Coronary artery (tissue), 2 donors: ENCODE measurements at regions not wholly inside any gene's neighbourhood (a gene's known extent, or its start where the extent isn't known, plus 50 kb on each side); places are given as distances from the start of the nearest gene placed in this dataset.

ENCODE experiments used
- DNase-seq: peaks from one replicate; pipeline ENCODE4 v3.0.0-alpha.2; 2017; ENCODE audit warnings: low spot score
- H3K27ac ChIP-seq, 2 donors: fragments of 200-600 bp; sonication (generic); one replicate each; pipeline ENCODE4 v1.5.1; 2016 to 2019
- H3K4me3 ChIP-seq: fragments of 200-600 bp; sonication (generic); 2 replicates; pipeline ENCODE4 v1.5.1; 2016; ENCODE audit warnings: mild to moderate bottlenecking, moderate library complexity
- CTCF ChIP-seq: fragments of 200-600 bp; sonication (generic); IDR thresholded peaks from one replicate; pipeline ENCODE4 v1.5.1; 2019; ENCODE audit warnings: antibody characterized with exemption

- Histone ChIP-seq H3K27ac (peak overlapping the region in 1 of 2 donors; percentile 24), H3K4me3 (no peak overlapping the region)
- DNase-seq = no peak
- TF ChIP-seq CTCF = no peak
Observed at GRCh38 chr16:65515193-65515592, 393.3 kb upstream of the CDH11 start.

- DNase-seq = no peak
- Histone ChIP-seq H3K4me3 (no peak overlapping the region), H3K27ac (peak overlapping the region in 1 of 2 donors; percentile 31)
- no peak for TF ChIP-seq CTCF
Observed at GRCh38 chr16:65510850-65511249, 389.0 kb upstream of the CDH11 start.

GRCh38 chr16:65510241-65510640 lies 388.4 kb upstream of the CDH11 start:
- no peak for TF ChIP-seq CTCF

GRCh38 chr16:65509172-65509571 lies 387.3 kb upstream of the CDH11 start:
- Histone ChIP-seq H3K27ac (no peak overlapping the region), H3K4me3 (no peak overlapping the region)
- TF ChIP-seq CTCF = no peak

More at GRCh38 chr16:65510241-65510640, 388.4 kb upstream of the CDH11 start:
- Histone ChIP-seq H3K4me3 (no peak overlapping the region), H3K27ac (no peak overlapping the region)
- no peak for DNase-seq

GRCh38 chr16:65500919-65501318 lies 379.1 kb upstream of the CDH11 start:
- Histone ChIP-seq H3K4me3 (no peak overlapping the region), H3K27ac (no peak overlapping the region)
- no peak for TF ChIP-seq CTCF
- no peak for DNase-seq

More at GRCh38 chr16:65509172-65509571, 387.3 kb upstream of the CDH11 start:
- DNase-seq = no peak

- no peak for DNase-seq
- Histone ChIP-seq H3K4me3 (no peak overlapping the region), H3K27ac (no peak overlapping the region)
- TF ChIP-seq CTCF = no peak
Observed at GRCh38 chr16:65500007-65500406, 378.1 kb upstream of the CDH11 start.

GRCh38 chr16:65499566-65499965 lies 377.7 kb upstream of the CDH11 start:
- TF ChIP-seq CTCF = no peak
- no peak for DNase-seq
- Histone ChIP-seq H3K27ac (no peak overlapping the region), H3K4me3 (no peak overlapping the region)
